ENCODE measurements at regions not wholly inside any gene's neighbourhood (a gene's known extent, or its start where the extent isn't known, plus 50 kb on each side); places are given as distances from the start of the nearest gene placed in this dataset.
"Not testable (repeated sequence)": the region's sequence is repeated elsewhere in the genome, so short reads cannot be mapped to it uniquely, and the experiment has no call there.

DNA sequence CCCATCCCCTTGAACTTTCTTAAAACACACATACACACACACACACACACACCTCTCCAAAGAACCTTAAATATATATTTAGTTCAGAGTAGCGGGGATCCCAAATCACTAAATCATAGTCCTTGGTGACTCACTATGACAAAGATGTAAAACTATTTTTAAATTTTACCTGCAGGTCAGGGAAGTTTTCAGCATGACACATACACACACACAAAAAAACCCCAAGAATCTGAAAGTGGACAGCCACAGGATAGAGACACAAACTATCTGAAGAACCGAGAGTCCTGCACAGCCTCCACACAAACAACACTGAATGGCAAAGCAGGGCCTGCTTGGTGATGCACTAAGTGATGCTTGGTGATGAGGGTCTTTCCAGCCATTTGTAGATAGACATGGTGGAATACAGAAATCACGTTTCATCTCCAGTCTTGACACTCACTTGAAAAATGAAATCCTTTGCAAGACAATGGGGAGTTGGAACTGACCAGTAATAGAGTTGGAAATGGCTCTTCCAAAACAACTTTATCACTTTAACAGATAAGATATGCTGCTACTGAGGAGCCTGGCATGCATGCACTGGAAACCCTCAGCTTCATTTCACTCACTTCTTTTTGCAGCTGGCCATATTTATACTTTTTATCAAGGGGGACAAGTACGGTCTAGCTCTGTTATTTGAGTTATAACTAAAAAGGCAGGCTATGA, 307.3 kb downstream of the RAPGEF2 start:
- no peak for DNase-seq (ENCODE audit: low spot score)

DNA sequence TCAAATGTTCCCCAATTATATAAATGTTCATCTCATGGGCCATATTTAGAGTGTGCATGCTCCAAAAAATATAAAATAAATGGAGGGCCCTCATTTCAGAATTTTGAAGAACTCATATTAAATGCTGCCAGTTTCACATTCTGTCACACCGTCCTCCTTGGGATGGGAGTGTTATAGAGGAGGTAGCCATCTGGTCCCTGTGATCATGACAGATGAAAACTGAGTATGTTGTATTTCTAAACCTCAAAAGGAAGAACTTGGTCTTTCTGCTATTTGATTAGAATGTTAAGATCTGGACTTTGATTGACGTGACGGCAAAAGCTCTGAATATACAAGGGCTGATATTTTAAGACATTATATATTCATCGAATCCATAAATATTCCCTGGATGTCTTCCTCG, 308.0 kb downstream of the RAPGEF2 start:
- no peak for DNase-seq (ENCODE audit: low spot score)

DNA sequence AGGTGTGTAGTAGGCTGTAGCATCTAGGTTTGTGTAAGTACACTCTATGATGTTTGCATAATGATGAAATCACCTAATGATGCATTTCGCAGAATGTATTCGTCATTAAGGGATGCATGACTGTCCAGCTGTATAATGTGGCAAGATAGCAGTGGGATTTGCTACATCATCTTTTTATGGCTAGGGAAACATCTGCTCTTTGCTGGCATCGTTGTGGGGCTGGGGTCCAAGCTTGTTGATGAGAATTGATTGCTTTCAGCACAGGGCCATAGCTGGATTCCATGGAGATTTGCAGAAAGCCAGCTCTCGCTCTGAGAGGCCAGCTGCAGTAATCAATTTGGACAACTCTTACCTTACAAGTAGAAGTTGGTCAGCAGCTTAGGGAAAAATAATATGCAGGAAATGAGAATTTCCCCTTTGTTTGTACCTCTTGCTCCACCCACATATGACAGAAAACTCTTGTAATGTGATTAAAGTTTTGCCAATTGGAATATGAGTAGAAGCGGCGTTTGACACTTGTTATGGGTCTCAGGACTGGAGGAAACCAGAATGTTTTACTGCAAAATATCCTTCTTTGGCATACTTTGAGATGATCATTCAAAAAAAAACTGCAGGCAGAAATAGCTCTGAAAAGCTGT, 310.5 kb downstream of the RAPGEF2 start:
- DNase-seq (ENCODE audit: low spot score), result no peak

DNA sequence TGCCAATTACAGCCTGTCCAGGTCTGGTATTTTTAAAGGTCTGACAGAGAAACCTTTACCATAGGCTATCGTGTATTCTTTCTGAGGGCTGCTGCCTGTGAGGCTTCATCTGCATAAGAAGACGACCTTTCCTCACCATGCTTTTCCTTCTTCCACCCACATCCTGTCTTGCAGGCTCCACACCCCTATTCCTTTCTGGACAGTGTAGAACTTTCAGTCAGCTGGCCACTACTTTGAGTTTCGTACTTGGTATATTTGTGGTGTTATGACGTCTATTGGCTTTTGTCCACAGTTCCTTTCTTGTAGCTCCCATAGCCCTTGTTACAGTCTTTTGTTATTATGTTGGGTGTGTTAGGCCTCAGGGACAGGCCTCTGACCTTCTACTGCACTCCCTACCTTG, 311.4 kb downstream of the RAPGEF2 start:
- no peak for DNase-seq (ENCODE audit: low spot score)

DNA sequence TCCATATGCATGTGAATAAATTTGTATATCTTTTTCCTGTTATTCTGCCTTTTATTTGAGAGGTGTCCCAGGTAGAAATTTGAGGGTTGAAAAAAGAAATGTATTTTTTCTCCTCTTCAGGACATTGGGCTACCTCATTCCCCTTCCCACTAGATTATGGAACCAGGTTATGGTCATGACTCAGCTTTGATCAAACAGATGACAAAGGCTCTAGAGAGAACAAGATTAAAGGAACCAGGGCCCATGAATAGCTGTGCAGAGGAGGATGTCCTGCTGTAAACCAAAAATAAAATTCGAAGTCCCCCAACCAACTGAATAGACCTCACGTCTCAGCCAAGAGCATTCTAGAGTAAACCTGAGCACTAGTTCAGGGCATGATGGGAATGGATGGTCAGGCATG, 313.2 kb downstream of the RAPGEF2 start:
- DNase-seq (ENCODE audit: low spot score), result no peak

DNA sequence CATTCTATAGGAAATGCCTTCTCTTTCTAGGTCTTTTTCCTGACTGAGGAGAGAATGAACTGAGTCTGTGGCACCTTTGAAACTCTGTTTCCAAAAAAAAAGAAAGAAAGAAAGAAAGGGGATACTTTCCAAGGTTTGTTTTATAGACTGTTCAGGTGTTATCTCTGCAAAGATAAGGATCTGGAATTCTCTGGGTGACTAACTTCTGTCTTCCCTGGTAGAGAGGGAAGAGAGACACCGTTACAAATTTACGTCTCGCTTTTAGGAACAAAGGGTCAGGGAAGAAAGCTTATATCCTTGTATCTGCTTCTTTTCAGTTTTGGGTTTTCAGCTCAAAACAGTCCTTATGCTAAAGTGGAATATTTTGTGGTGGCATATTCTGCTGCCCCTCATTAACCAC, 314.1 kb downstream of the RAPGEF2 start:
- no peak for DNase-seq (ENCODE audit: low spot score)

DNA sequence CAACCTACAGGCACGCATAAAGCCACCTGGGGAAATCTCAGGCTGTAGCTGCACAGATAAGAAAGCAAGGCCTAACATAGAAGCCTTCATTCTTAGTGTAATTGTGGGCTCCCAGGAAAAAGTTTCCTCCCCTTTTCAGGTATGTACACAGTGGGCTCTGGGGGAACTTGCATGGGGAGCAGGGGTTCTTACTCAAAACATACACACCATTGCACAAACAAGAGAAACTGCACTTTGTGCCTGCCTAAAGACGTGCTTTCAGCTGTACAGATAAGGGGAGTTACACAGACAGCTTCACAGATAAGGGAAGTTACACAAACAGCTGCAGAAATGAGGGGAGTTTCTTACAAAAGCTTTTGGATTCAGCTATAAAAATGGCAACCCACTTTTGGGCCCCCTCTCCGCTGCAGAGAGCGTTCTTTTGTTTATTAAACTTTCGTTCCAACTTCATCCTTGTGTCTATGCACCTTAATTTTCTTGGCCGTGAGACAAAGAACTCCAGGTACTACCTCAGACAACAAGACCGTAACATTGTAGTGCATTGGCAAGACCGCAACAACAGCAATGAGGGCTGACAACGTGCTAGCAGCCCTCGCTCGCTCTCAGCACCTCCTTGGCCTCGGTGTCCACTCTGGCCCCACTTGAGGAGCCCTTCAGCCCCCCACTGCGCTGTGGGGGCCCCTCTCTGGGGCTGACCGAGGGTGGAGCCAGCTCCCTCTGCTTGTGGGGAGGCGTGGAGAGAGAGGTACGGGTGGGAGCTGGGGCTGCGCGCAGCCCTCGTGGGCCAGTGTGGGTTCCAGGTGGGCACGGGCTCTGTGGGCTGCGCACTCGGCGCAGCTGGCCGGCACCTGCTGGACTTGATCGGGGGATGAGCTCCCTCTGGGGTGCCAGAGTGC, 317.5 kb downstream of the RAPGEF2 start:
- no peak for DNase-seq (ENCODE audit: low spot score)

DNA sequence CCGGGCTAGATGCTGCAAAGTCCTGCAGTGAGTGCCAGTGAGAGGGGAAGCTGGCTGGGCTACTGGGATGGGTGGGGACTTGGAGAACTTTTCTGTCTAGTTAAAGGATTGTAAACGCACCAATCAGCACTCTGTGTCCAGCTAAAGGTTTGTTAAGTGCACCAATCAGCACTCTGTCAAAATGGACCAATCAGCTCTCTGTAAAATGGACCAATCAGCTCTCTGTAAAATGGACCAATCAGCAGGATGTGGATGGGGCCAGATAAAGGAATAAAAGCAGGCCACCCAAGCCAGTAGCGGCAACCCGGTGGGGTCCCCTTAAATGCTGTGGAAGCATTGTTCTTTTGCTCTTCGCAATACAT, 318.2 kb downstream of the RAPGEF2 start:
- not testable (repeated sequence) for DNase-seq (ENCODE audit: low spot score)

DNA sequence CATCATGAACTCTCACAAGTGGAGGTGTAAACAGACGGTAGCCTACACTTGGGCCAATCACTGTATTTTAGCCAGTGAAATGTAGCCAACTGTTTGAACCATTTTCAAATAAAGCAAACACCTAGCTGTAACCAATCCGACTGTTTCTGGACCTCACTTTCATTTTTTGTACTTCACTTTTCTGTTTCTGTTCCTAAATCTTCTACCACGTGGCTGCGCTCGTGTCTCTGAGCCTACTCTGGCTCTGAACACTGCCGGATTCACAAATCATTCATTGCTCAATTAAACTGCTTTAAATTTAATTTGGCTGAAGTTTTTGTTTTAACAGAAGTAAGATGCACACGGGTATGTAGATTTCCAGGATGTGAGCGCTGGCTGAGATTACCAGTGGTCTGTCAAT, 319.1 kb downstream of the RAPGEF2 start:
- no peak for DNase-seq (ENCODE audit: low spot score)

DNA sequence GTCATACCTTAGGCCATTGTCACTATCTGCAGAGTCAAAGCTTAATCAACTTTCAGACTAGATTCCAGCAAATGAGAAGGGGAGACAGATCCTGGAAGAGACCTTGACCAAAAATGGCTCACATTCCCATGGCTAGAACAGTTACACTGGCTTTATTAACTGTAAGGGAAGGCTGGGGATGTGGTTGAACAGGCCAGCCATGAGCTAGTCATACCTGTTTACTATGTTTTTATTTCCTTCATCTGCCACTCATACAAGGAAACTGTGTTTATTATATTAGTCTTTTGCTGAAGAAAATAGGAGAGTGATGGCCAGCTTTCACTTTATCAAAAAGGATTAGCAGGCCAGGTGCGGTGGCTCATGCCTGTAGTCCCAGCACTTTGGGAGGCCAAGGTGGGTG, 319.7 kb downstream of the RAPGEF2 start:
- DNase-seq (ENCODE audit: low spot score), result no peak

DNA sequence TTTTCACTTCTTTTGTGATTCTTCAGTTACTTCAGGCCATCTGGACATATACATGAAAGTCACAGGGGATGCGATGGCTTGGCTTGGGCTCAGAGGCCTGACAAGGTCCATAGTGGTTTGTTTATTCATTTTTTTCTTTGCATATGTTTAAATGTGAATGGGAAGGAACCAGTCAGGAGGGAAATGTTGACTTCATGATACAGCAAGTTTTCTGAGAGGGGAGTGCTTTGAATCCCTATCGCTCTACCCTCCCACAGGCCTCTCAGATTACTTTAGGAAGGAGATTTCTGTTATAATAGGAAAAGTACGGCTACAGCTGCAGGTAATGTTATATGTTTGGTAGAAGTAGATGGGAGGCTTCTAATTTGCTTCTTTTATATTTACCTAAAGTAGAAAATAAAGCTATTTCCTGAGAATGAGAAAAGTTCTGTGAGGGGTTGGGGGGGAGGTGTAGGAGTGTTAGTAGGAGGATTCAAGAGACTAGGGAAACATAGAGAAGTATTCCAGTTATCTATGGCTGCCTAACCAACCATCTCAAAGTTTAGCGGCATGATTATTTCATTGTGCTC, 322.9 kb downstream of the RAPGEF2 start:
- DNase-seq (ENCODE audit: low spot score), result no peak

DNA sequence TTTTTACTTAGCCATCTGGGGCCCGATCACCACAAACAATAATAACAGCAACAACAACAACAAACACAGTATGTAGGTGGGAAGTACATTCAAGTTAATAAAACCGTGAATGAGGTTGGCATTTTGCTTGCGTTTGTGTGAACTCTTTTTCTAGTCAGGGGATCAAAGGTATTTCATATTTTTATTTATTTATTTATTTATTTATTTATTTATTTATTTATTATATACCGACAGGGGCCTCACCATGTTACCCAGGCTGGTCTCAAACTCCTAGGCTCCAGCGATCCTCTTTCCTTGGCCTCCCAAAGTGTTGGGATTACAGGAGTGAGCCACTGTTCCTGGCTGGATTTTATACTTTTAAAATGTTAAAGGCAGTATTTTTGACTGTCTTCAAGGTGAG, 325.4 kb downstream of the RAPGEF2 start:
- no peak for DNase-seq (ENCODE audit: low spot score)

DNA sequence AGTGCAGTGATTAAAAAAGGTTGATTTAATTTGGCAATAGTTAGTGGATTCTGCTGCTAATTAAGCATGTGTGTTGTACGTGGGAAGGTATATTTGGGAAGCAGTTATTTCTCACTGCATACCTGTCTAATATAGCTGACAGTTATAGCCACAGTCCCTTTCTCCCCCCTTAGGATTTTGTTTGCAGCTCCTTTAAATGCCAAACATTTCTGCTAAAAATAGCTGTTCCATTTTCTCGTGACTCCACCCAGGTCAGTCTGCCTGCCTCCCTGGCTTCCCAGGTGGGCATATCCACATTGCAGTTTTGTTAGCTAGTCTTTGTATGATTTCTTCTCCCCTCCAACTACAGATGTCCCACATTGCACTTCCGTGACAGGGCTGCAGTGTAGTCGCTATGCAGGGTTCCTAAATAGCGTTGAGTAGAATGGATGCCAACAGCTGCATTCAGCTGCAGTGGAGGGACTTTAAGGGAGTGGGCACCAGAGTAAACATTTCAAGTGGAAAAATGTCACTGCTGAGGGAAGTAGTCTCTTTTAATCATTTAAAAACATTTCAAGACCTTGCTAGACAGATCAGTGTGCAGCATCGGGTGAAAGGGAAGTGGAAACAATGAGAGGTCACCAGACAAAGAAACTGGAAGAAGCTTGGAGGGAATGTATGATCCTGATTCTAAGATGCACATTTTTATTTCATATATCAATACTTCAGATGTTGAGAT, 326.3 kb downstream of the RAPGEF2 start:
- DNase-seq (ENCODE audit: low spot score), result no peak

DNA sequence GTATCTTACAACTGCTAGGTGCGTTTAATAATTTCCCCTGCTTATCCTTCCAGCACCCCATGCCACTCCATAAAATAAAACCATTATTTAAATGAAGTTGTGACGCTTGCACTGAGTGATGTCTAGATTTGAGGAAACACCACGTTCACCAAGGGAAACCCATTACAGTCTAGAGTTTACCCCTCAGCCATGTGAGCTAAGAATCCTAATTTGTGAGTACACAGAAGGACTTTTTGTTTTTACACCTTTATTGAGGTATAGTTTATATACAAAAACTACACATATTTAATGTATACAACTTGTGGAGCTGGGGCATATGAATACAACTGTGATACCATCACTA, 326.8 kb downstream of the RAPGEF2 start:
- DNase-seq (ENCODE audit: low spot score), result no peak

DNA sequence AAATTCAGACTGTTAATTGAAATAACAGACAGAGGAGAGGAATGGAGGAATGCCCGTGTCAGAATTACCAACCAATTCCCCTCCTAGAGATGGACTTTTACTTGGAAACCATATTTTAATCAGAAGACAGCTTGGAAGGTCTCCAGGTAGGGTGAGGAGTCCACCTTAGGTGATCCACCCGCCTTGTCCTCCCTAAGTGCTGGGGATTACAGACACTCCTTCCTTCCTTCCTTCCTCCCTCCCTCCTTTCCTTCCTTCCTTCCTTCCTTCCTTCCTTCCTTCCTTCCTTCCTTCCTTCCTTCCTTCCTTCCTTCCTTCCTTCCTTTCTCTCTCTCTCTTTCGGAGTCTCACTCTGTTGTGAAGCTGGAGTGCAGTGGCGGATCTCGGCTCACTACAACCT, 328.0 kb downstream of the RAPGEF2 start:
- DNase-seq (ENCODE audit: low spot score), result no peak

DNA sequence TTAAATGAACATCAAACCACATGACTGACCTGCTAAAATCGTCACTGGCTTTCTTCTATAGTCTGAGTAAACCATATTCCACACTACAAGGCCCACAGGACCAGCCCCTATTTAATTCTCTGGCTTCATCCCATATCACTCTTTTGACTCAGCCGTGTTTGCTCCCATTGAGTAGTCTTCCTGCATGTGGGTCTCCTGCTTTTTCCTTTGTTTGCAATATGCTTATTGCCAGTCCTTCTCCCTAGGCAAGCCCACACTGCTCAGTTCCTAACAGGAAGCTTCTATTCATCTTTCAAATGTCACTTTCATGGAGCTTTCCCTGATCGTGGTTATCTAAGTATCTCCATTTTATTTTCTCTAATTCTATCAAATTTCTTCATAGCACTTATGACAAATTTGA, 329.6 kb downstream of the RAPGEF2 start:
- no peak for DNase-seq (ENCODE audit: low spot score)

DNA sequence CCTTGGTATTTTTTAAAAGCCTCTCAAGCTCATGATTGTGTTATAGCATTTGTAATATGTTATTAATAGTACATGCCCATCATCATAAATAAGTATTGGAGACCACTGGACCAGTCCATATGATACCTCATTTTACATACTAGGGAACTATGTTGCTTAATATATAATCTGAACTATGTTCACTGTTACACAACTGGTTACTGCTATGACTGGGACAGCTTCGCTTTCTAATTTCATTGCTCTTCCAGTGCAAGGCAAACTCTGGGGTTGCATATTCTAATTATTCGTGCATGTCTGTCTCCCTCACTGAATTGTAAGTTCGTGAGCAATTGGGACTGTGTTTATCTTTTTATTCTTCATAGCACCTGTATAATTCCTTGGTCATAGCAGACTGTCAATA, 330.5 kb downstream of the RAPGEF2 start:
- no peak for DNase-seq (ENCODE audit: low spot score)

DNA sequence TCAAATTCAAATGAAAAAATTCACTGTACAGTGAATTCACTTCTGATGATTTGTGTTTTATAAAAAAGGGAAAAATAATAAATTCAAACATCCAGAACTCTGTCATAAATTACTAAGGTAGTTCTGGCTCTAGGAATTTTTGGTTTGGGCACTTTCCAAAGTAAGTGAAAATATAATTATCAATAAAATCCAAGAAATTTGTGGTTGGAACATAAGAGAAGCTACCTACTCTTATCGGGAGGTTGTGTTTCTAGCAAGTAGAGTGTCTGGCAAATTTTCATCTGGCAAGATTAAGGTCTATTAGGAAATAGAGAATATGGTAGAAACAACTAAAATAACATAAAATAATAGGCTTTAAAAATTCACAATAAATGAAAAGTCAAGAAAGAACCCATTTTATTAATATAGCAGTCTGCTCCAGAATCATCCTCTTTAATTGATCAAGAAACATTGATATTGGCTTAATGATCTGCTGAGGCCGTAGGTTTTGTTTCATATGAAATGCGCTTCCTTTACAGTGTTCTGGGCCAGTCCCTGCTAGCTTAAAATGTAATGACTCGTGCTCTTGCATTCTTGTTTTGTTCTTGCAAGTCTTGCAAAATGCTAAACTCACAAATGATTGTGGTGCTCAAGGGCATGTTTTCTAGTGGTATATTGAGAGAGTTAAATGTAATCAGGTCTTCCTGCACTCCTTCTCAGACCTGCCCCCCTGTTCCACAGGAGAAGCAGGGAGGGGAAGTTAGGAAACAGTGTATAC, 331.4 kb downstream of the RAPGEF2 start:
- peak; percentile 43 for DNase-seq (ENCODE audit: low spot score)

DNA sequence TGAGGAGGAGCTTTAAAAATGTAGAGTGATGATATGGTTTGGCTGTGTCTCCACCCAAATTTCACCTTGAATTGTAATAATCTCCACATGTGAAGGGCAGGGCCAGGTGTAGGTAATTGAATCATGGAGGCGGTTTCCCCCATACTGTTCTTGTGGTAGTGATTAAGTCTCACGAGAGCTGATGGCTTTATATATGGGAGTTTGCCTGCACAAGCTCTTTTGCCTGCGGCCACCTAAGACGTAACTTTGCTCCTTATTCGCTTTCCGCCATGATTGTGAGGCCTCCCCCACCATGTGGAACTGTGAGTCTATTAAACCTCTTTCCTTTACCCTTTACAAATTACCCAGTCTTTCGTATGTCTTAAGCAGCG, 332.0 kb downstream of the RAPGEF2 start:
- no peak for DNase-seq (ENCODE audit: low spot score)

DNA sequence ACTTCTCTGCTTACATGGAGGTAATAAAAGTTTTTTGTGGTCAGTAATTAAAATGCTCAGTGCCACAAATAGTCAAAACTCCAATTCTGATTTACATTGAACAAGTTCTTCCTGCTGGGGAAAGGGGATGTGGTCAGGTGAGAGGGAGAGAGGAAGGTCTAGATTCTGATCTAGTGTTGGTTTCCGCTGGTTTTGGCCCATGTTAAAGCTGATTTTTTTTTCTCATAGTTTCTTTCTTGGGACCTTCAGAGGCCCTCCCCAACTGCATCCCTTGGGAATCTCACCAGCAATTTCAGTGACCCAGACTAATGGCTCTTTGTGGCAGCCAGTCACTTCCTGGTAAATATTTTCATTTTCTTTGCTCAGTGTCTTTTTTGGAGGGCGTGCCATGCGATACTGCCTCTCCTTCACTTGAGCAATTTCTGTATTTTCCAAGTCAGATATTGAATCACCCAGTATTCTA, 332.7 kb downstream of the RAPGEF2 start:
- no peak for DNase-seq (ENCODE audit: low spot score)

DNA sequence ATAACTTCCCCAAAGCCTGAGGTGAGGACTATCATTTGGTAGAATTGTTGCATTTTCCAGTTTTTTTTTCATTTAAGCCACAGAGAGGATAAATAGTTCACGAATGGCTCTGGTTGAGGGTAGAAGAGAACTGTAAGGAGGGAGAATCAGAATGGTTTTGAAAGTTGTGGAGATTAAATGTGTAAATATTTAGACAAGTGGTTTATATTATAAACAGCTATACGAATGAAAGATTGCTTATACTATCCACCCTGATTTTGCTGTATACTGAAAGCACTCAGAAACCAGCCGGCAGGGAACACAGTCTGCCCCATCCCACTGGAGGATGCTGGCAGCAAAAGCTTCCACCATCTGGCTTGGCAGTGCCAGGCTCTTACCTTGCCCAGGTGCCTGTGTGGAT, 341.1 kb downstream of the RAPGEF2 start:
- no peak for DNase-seq (ENCODE audit: low spot score)
